ENCODE measurements at regions not wholly inside any gene's neighbourhood (a gene's known extent, or its start where the extent isn't known, plus 50 kb on each side); places are given as distances from the start of the nearest gene placed in this dataset.
"Not testable (repeated sequence)": the region's sequence is repeated elsewhere in the genome, so short reads cannot be mapped to it uniquely, and the experiment has no call there.

GRCh38 chr10:57663401-57663800 lies 604.3 kb downstream of the IPMK start:
- H3K27me3 ChIP-seq: no peaks in the 10 kb centered on the region
- intact Hi-C loops (cut with DNase I; ENCODE audit: low total_unique reads): no loop called here

GRCh38 chr10:57661206-57661605 lies 606.5 kb downstream of the IPMK start:
- TF ChIP-seq CTCF (IDR thresholded peaks at IDR 0.05): no peak
- Histone ChIP-seq H3K4me3 (no peak overlapping the region), H3K36me3 (no peaks in the 10 kb centered on the region), H3K27me3 (no peaks in the 10 kb centered on the region), H3K9me3 (no peaks in the 10 kb centered on the region), H3K4me1 (no peaks in the 10 kb centered on the region), H3K27ac (no peak overlapping the region)
- intact Hi-C loops (cut with DNase I; ENCODE audit: low total_unique reads): no loop called here
- no peak for DNase-seq

More at GRCh38 chr10:57663401-57663800, 604.3 kb downstream of the IPMK start:
- Histone ChIP-seq H3K27ac (no peak overlapping the region), H3K36me3 (no peaks in the 10 kb centered on the region), H3K4me3 (no peak overlapping the region), H3K9me3 (no peaks in the 10 kb centered on the region), H3K4me1 (no peaks in the 10 kb centered on the region)
- TF ChIP-seq CTCF (IDR thresholded peaks at IDR 0.05): no peak
- no peak for DNase-seq

- no peaks in the 10 kb centered on the region for H3K4me1 ChIP-seq
- intact Hi-C loops (cut with DNase I; ENCODE audit: low total_unique reads): no loop called here
- no peak overlapping the region for H3K27ac ChIP-seq
- no peak overlapping the region for H3K4me3 ChIP-seq
- TF ChIP-seq CTCF (IDR thresholded peaks at IDR 0.05): peak; percentile 48 to 69
- H3K27me3 ChIP-seq: no peaks in the 10 kb centered on the region
- no peaks in the 10 kb centered on the region for H3K36me3 ChIP-seq
- no peaks in the 10 kb centered on the region for H3K9me3 ChIP-seq
- peak in 1 of 2 donors; percentile 22 for DNase-seq
Measured at GRCh38 chr10:57657164-57657765, 610.4 kb downstream of the IPMK start.

GRCh38 chr10:57654856-57655255 lies 612.8 kb downstream of the IPMK start:
- no peaks in the 10 kb centered on the region for H3K4me1 ChIP-seq
- no peak overlapping the region for H3K27ac ChIP-seq
- no peaks in the 10 kb centered on the region for H3K36me3 ChIP-seq
- no peak overlapping the region for H3K4me3 ChIP-seq
- no peaks in the 10 kb centered on the region for H3K27me3 ChIP-seq
- no peak for DNase-seq
- no peaks in the 10 kb centered on the region for H3K9me3 ChIP-seq
- intact Hi-C loops (cut with DNase I; ENCODE audit: low total_unique reads): no loop called here
- no peak for TF ChIP-seq CTCF (IDR thresholded peaks at IDR 0.05)

GRCh38 chr10:57645108-57645507 lies 622.6 kb downstream of the IPMK start:
- DNase-seq; H3K4me3 ChIP-seq; H3K4me1 ChIP-seq; H3K27ac ChIP-seq; H3K9me3 ChIP-seq; intact Hi-C loops (cut with DNase I; ENCODE audit: low total_unique reads); H3K36me3 ChIP-seq; H3K27me3 ChIP-seq: not testable (repeated sequence)

- Histone ChIP-seq H3K4me1 (no peaks in the 10 kb centered on the region), H3K27me3 (no peaks in the 10 kb centered on the region), H3K4me3 (no peak overlapping the region), H3K9me3 (no peaks in the 10 kb centered on the region), H3K36me3 (no peaks in the 10 kb centered on the region), H3K27ac (no peak overlapping the region)
- intact Hi-C loops (cut with DNase I; ENCODE audit: low total_unique reads): no loop called here
- DNase-seq: no peak
- TF ChIP-seq CTCF (IDR thresholded peaks at IDR 0.05): no peak
Measured at GRCh38 chr10:57638411-57638810, 629.3 kb downstream of the IPMK start.

Data from tibial artery (tissue), 4 donors.